Choroid plexus epithelial cell (primary cell): ENCODE measurements at regions not wholly inside any gene's neighbourhood (a gene's known extent, or its start where the extent isn't known, plus 50 kb on each side); places are given as distances from the start of the nearest gene placed in this dataset.

Experiments used
- DNase-seq: peaks from one replicate; pipeline ENCODE4 v3.0.0-alpha.2; 2010; ENCODE audit warnings: low read depth
- H3K4me3 ChIP-seq: 2 replicates; pipeline ENCODE4 v1.5.1; 2011; ENCODE audit warnings: low read depth, mild to moderate bottlenecking, control low read depth, low read length, moderate library complexity
- CTCF ChIP-seq: conservative IDR thresholded peaks from 2 replicates; pipeline ENCODE4 v1.5.1; 2011; ENCODE audit warnings: low read depth, mild to moderate bottlenecking, control low read depth, inconsistent platforms, low read length, moderate library complexity

- DNase-seq: no peak
- H3K4me3 ChIP-seq: no peak overlapping the region
- no peak for TF ChIP-seq CTCF
Observed at GRCh38 chr18:43574974-43575373, 297.7 kb upstream of the SYT4 start.

- no peak for DNase-seq
- TF ChIP-seq CTCF: no peak
- H3K4me3 ChIP-seq: no peak overlapping the region
Observed at GRCh38 chr18:43578211-43578610, 300.9 kb upstream of the SYT4 start.

- no peak overlapping the region for H3K4me3 ChIP-seq
- peak; percentile 17 for DNase-seq
- TF ChIP-seq CTCF: no peak
Observed at GRCh38 chr18:43578706-43579105, 301.4 kb upstream of the SYT4 start.

- TF ChIP-seq CTCF: no peak
Observed at GRCh38 chr18:43581936-43582519, 304.7 kb upstream of the SYT4 start.

GRCh38 chr18:43587538-43588153, 310.4 kb upstream of the SYT4 start:
- H3K4me3 ChIP-seq: no peak overlapping the region
- DNase-seq: peak; percentile 76
- peak; percentile 75 for TF ChIP-seq CTCF

More at GRCh38 chr18:43581936-43582519, 304.7 kb upstream of the SYT4 start:
- no peak for DNase-seq
- H3K4me3 ChIP-seq: no peak overlapping the region

- no peak for DNase-seq
- no peak overlapping the region for H3K4me3 ChIP-seq
- TF ChIP-seq CTCF: no peak
Observed at GRCh38 chr18:43588838-43589237, 311.5 kb upstream of the SYT4 start.

GRCh38 chr18:43589611-43590151, 312.4 kb upstream of the SYT4 start:
- TF ChIP-seq CTCF: no peak
- no peak overlapping the region for H3K4me3 ChIP-seq
- DNase-seq: no peak
